ENCODE measurements at regions not wholly inside any gene's neighbourhood (a gene's known extent, or its start where the extent isn't known, plus 50 kb on each side); places are given as distances from the start of the nearest gene placed in this dataset.

DNA sequence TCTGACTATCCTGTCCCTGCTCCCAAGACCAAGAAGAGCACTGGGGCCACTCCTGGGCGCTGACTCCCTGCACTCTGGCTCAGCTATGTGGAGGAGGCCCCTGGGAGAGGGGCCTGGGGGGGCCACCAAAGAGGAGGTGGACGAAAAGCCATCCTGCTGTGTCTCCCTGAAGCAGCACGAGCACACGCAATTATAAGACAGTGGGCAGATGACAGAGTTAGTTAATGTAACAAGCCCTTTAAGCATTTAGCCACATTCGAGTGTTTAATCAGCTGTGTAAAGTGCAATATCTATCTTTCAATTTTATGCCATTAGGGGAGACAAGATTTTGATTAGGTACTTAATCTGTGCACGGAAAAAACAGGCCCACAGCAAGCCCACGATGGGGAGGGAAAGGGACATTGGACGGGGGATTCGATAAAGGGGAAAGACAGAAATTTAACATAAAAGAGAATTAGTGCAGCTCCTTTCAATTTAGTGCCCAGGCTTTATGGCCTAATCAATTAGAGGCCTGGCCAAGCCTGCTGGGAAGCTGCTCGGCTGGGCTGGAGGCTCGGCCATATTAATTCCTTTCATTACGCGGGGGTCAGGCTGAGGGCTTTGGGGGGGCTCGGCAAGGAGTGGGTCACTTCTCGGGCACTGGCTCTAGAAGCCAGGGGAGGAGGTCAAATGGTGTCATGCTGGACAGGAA lies 286.2 kb downstream of the DHX35 start:
- no peak for DNase-seq (ENCODE audit: low read depth, low spot score)
- ChIA-PET POLR2A (no interaction called here), CTCF (no interaction called here)
- TF ChIP-seq, protein P1, sequence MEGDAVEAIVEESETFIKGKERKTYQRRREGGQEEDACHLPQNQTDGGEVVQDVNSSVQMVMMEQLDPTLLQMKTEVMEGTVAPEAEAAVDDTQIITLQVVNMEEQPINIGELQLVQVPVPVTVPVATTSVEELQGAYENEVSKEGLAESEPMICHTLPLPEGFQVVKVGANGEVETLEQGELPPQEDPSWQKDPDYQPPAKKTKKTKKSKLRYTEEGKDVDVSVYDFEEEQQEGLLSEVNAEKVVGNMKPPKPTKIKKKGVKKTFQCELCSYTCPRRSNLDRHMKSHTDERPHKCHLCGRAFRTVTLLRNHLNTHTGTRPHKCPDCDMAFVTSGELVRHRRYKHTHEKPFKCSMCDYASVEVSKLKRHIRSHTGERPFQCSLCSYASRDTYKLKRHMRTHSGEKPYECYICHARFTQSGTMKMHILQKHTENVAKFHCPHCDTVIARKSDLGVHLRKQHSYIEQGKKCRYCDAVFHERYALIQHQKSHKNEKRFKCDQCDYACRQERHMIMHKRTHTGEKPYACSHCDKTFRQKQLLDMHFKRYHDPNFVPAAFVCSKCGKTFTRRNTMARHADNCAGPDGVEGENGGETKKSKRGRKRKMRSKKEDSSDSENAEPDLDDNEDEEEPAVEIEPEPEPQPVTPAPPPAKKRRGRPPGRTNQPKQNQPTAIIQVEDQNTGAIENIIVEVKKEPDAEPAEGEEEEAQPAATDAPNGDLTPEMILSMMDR (IDR thresholded peaks at IDR 0.05; ENCODE audit: low read depth, low read length): no peak
- no peaks in the 10 kb centered on the region for H3K27me3 ChIP-seq (ENCODE audit: control insufficient read depth, insufficient read depth, low read length)
- H3K4me3 ChIP-seq (ENCODE audit: low read depth, low read length): no peak overlapping the region
- H3K27ac ChIP-seq (ENCODE audit: low read depth, low read length): no peak overlapping the region
- H3K9me3 ChIP-seq (ENCODE audit: control insufficient read depth, insufficient read depth, low read length): no peaks in the 10 kb centered on the region

DNA sequence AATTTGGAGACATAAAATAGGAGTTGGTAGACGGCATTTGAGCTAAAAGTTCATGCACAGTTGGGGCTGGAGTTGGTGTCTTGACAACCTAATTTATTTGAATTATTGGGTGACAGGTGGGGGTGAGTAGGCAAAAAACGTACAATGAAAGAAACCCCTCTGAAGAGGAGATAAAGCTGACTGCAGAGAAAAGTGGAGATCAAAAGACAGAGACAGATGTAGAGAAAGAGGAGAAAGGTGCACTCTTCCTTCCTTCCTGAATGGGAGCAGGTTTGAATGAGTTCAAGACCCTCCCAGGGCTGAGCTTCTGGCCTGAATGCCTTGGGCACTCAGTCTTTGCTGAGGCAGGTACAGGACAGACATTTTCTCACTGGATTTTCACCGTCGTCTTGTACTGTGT lies 284.3 kb downstream of the DHX35 start:
- DNase-seq (ENCODE audit: low read depth, low spot score): no peak
- TF ChIP-seq, protein P1 (IDR thresholded peaks at IDR 0.05; ENCODE audit: low read depth, low read length): no peak
- Histone ChIP-seq H3K9me3 (ENCODE audit: control insufficient read depth, insufficient read depth, low read length) (no peaks in the 10 kb centered on the region), H3K4me3 (ENCODE audit: low read depth, low read length) (no peak overlapping the region), H3K27me3 (ENCODE audit: control insufficient read depth, insufficient read depth, low read length) (no peaks in the 10 kb centered on the region), H3K27ac (ENCODE audit: low read depth, low read length) (no peak overlapping the region)
- POLR2A ChIA-PET: no interaction called here
- CTCF ChIA-PET: interaction anchor here (0.7 kb wide), 1 partner anchor 18 kb away, joined by 4 read pairs; no protein-coding TSS in a partner anchor

DNA sequence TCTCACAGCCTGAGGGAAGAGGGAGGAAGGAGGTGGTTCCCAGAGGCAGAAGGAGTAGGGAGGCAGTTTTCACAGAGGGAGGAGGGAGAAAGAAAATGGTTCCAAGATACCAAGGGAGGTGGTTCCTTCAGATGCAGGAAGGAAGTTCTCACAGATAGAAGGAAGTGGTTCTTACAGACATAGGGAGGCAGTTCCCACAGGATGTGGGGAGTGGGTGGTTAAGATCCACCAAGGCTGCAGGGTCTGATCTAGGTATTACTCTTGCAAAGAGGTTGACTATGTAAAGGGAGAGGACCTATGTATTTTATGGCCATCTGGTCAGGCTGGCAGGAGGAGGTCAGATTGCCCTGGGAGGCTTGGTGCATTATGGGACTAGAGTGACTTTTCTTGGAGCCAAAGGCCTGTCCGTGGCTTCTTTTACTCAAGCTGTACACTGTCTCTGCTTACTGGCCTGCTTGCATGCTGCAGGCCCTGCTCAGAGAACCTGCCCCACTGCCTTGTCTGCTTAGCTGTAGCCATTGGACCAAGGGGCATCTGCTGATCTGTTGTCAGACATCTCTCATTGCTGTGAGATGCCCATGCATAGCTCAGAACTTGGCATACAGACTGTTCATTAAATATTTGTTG lies 283.7 kb downstream of the DHX35 start:
- CTCF ChIA-PET: no interaction called here
- H3K27me3 ChIP-seq (ENCODE audit: control insufficient read depth, insufficient read depth, low read length): no peaks in the 10 kb centered on the region
- no peak overlapping the region for H3K27ac ChIP-seq (ENCODE audit: low read depth, low read length)
- TF ChIP-seq, protein P1 (IDR thresholded peaks at IDR 0.05; ENCODE audit: low read depth, low read length): no peak
- no peaks in the 10 kb centered on the region for H3K9me3 ChIP-seq (ENCODE audit: control insufficient read depth, insufficient read depth, low read length)
- no peak for DNase-seq (ENCODE audit: low read depth, low spot score)
- no peak overlapping the region for H3K4me3 ChIP-seq (ENCODE audit: low read depth, low read length)
- POLR2A ChIA-PET: no interaction called here

DNA sequence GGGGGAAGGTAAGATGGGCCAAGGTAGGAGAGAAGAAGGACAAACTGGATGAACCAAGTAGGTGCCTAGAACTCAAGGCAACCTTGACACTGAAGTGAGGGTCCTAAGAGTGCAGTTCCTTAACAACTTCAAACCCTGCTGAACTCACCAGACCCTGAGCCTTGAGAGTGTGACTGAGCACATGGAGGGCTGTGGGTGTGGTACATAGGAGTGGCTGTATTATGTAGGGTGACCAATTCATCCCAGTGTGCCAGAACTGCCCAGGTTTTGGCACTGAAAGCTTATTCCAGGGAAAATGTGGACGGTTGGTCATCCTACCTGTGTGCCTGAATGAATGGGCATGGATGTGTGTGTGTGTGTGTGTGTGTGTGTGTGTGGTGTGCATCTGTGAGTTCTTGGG lies 281.8 kb downstream of the DHX35 start:
- Histone ChIP-seq H3K9me3 (ENCODE audit: control insufficient read depth, insufficient read depth, low read length) (no peaks in the 10 kb centered on the region), H3K27ac (ENCODE audit: low read depth, low read length) (no peak overlapping the region), H3K27me3 (ENCODE audit: control insufficient read depth, insufficient read depth, low read length) (no peaks in the 10 kb centered on the region), H3K4me3 (ENCODE audit: low read depth, low read length) (no peak overlapping the region)
- ChIA-PET CTCF (no interaction called here), POLR2A (no interaction called here)
- DNase-seq (ENCODE audit: low read depth, low spot score): no peak
- TF ChIP-seq, protein P1 (IDR thresholded peaks at IDR 0.05; ENCODE audit: low read depth, low read length): no peak

DNA sequence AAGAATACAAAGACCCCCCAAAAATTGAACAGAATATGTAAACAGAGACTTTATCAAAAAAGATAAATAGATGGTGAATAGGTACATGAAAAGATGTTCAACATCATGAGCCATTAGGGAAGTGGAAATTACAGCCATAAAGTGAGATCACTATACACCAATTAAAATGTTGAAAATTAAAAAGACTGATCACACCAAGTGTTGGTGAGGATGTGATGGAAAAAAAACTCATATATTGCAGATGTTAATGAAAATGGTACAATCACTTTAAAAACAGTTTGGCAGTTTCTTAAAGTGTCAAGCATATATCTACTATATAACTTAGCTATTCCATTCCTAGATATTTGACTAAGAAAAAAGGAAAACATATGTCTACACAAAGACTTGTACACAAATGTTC lies 280.5 kb downstream of the DHX35 start:
- Histone ChIP-seq H3K9me3 (ENCODE audit: control insufficient read depth, insufficient read depth, low read length) (no peaks in the 10 kb centered on the region), H3K27ac (ENCODE audit: low read depth, low read length) (no peak overlapping the region), H3K4me3 (ENCODE audit: low read depth, low read length) (no peak overlapping the region), H3K27me3 (ENCODE audit: control insufficient read depth, insufficient read depth, low read length) (no peaks in the 10 kb centered on the region)
- CTCF ChIA-PET: no interaction called here
- TF ChIP-seq, protein P1 (IDR thresholded peaks at IDR 0.05; ENCODE audit: low read depth, low read length): no peak
- no peak for DNase-seq (ENCODE audit: low read depth, low spot score)
- POLR2A ChIA-PET: no interaction called here

Measured in AG04450 (cell line).